ENCODE measurements at regions not wholly inside any gene's neighbourhood (a gene's known extent, or its start where the extent isn't known, plus 50 kb on each side); places are given as distances from the start of the nearest gene placed in this dataset.
"Not testable (repeated sequence)": the region's sequence is repeated elsewhere in the genome, so short reads cannot be mapped to it uniquely, and the experiment has no call there.

DNA sequence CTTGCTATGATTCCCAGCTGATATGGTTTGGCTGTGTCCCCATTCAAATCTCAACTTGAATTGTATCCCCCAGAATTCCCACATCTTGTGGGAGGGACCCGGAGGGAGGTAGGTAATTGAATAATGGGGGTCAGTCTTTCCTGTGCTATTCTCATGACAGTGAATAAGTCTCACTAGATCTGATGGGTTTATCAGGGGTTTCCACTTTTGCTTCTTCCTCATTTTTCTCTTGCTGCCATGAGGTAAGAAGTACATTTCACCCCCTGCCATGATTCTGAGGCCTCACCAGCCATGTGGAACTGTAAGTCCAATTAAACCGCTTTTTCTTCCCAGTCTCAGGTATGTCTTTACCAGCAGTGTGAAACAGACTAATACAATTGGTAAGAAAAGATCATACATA is 164.7 kb upstream of the NREP start:
- DNase-seq (ENCODE audit: extremely low spot score); H3K27ac ChIP-seq (ENCODE audit: low read depth); H3K4me1 ChIP-seq (ENCODE audit: insufficient read depth); H3K4me3 ChIP-seq (ENCODE audit: low read depth, low read length); H3K36me3 ChIP-seq (ENCODE audit: insufficient read depth): not testable (repeated sequence)
- 97% methylated on average over 2 of the region's 2 CpGs for WGBS

DNA sequence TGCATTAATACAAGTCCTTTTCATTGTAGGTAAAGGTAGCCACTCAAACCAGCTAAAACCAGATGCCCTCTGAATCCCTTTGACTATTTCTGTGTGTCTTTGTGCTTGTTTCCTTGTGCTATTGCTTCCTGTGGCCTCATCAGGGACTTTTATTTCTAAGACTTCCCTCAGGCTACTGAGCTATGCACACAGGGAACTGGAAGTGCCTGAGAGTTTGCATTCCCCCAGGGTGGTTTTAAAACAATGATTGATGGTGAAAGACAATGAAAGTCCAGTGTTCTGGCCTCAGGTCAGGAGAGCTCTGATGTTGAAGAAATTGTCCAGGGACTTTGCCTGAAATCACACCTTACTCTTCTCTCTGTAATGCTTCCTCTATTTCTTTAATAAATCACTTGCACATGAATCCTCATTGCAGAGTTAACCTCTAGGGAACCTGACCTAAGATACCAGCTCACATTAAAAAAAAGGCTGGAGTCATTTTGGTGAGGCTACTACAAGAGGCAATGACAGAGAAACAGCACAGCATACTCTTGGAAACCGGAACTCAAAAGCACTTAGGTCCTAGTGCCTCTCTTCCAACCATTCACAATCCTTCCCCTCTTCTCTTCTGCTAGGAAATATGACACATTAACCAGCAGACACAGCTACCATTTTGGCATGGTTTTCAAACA is 158.1 kb upstream of the NREP start:
- WGBS: 78% methylated on average over 1 of the region's 1 CpG

DNA sequence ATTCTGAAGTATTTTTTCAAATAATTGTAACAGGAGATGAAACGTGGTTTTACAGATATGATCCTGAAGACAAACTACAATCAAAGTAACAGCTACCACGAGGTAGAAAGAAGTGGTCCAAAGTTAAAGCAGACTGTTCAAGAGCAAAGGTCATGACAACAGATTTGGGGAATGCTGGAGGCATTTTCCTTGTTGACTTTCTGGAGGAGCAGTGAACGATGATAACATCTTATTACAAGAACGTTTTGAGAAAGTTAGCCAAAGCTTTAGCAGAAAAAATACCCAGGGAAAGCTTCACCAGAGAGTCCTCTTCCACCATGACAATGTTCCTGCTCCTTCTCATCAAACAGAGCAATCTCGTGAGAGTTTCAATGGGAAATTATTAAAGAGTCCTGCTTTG is 145.4 kb upstream of the NREP start:
- no peak for DNase-seq (ENCODE audit: extremely low spot score)
- H3K27ac ChIP-seq (ENCODE audit: low read depth): no peak overlapping the region
- WGBS: 56% methylated on average over 5 of the region's 5 CpGs
- H3K4me1 ChIP-seq (ENCODE audit: insufficient read depth): no peaks in the 10 kb centered on the region
- no peak overlapping the region for H3K4me3 ChIP-seq (ENCODE audit: low read depth, low read length)
- H3K36me3 ChIP-seq (ENCODE audit: insufficient read depth): no peaks in the 10 kb centered on the region

More for the DNA sequence above, 158.1 kb upstream of the NREP start:
- H3K4me1 ChIP-seq (ENCODE audit: insufficient read depth): no peaks in the 10 kb centered on the region
- no peak for DNase-seq (ENCODE audit: extremely low spot score)
- no peak overlapping the region for H3K4me3 ChIP-seq (ENCODE audit: low read depth, low read length)
- no peak overlapping the region for H3K27ac ChIP-seq (ENCODE audit: low read depth)
- no peaks in the 10 kb centered on the region for H3K36me3 ChIP-seq (ENCODE audit: insufficient read depth)

DNA sequence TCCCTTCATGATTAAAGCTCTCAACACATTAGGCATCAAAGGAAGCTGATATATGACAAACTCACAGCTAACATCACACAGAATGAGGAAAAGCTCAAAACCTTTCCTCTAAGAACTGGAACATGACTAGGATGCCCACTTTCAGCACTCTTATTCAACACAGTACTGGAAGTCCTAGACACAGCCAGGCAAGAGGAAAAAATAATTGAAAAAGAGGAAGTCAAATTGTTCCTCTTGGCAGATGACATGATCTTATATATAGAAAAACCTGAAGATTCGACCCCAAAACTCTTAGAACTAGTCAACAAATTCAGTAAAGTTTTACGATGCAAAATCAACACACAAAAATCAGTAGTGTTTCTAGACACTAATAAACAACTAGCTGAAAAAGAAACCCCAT is 144.3 kb upstream of the NREP start:
- Histone ChIP-seq H3K4me3 (ENCODE audit: low read depth, low read length) (no peak overlapping the region), H3K4me1 (ENCODE audit: insufficient read depth) (no peaks in the 10 kb centered on the region), H3K27ac (ENCODE audit: low read depth) (no peak overlapping the region), H3K36me3 (ENCODE audit: insufficient read depth) (no peaks in the 10 kb centered on the region)
- 43% methylated on average over 2 of the region's 2 CpGs for WGBS
- DNase-seq (ENCODE audit: extremely low spot score): no peak

DNA sequence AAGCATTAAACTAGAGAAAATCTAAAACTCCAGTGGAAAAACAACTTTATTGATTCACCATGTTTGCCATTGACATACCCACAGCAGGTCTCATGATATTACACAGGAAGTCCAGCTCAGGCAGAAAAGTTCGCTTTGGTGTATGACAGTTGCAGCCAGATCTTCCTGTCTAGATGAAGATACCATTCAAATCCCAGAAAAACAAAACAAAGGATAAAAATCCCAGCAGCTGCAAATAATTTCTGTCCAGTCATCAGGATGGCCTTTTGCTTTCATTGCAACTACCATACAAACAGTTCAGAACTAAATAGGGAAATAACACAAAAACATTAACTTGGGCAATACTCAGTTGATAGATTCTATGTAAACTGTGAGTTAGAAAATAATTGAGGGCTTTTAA is 136.0 kb upstream of the NREP start:
- WGBS: 46% methylated on average over 1 of the region's 1 CpG
- H3K27ac ChIP-seq (ENCODE audit: low read depth): no peak overlapping the region
- H3K4me3 ChIP-seq (ENCODE audit: low read depth, low read length): no peak overlapping the region
- H3K36me3 ChIP-seq (ENCODE audit: insufficient read depth): no peaks in the 10 kb centered on the region
- DNase-seq (ENCODE audit: extremely low spot score): no peak
- no peaks in the 10 kb centered on the region for H3K4me1 ChIP-seq (ENCODE audit: insufficient read depth)

DNA sequence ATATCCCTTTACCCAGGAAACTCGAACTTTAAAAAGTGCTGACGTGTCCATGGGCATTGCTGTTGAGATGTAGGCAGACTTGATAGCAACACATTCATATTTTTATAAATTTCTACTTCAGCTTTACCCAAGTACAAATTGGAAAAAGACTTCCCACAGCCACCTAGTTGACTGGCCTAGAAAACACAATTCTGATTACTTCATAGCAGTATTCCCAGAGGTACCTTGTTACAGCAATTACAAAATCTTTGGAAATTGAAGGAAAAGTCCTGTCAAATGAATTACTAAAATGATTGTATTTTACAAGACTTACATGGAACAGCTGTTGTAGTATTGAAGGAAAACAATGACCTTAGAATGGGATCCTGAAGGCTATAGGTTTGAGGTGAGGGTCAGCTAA is 130.7 kb upstream of the NREP start:
- H3K27ac ChIP-seq (ENCODE audit: low read depth): no peak overlapping the region
- H3K36me3 ChIP-seq (ENCODE audit: insufficient read depth): no peaks in the 10 kb centered on the region
- no peaks in the 10 kb centered on the region for H3K4me1 ChIP-seq (ENCODE audit: insufficient read depth)
- no peak for DNase-seq (ENCODE audit: extremely low spot score)
- WGBS: 88% methylated on average over 2 of the region's 2 CpGs
- no peak overlapping the region for H3K4me3 ChIP-seq (ENCODE audit: low read depth, low read length)

DNA sequence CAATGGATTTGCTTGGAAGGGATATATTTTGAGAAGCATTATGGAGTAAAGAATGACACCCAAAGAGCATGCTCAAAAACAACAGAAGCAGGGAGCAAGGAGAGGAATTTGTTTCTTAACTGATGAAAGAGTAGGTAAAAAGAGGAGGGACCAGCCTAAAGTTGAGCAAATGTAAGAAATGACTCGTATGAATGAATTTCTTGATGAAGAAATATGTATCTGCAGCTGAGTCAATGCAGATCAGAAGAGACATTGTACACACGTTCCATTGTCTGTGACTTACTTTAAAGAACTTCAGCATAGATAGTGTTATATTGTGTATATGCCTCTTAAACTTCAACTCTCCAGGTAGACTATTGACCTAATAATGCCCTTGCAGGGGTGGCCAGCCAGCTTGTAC is 112.7 kb upstream of the NREP start:
- Histone ChIP-seq H3K27ac (ENCODE audit: low read depth) (no peak overlapping the region), H3K36me3 (ENCODE audit: insufficient read depth) (no peaks in the 10 kb centered on the region), H3K4me3 (ENCODE audit: low read depth, low read length) (no peak overlapping the region), H3K4me1 (ENCODE audit: insufficient read depth) (no peaks in the 10 kb centered on the region)
- no peak for DNase-seq (ENCODE audit: extremely low spot score)
- 87% methylated on average over 2 of the region's 2 CpGs for WGBS

DNA sequence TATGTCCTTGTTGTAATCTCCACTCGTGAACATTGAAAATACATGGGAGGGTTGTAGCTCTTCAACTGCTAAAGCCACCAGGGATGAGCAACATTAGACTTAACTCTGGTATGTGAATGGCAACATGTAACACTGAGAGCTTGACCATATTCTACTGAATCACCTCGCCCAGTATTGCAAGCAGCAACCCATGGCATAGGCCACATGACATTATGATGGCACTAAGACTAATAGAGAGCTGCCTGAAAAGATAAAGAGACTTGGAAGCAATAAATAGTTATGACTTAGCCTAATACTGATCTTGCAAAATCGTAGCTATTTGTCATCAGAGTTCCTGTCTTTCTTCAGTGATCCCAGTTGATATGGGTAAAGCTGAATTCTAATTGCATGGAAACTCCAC is 108.4 kb upstream of the NREP start:
- Histone ChIP-seq H3K4me3 (ENCODE audit: low read depth, low read length) (no peak overlapping the region), H3K4me1 (ENCODE audit: insufficient read depth) (no peaks in the 10 kb centered on the region), H3K36me3 (ENCODE audit: insufficient read depth) (no peaks in the 10 kb centered on the region), H3K27ac (ENCODE audit: low read depth) (no peak overlapping the region)
- DNase-seq (ENCODE audit: extremely low spot score): no peak
- 86% methylated on average over 3 of the region's 3 CpGs for WGBS

DNA sequence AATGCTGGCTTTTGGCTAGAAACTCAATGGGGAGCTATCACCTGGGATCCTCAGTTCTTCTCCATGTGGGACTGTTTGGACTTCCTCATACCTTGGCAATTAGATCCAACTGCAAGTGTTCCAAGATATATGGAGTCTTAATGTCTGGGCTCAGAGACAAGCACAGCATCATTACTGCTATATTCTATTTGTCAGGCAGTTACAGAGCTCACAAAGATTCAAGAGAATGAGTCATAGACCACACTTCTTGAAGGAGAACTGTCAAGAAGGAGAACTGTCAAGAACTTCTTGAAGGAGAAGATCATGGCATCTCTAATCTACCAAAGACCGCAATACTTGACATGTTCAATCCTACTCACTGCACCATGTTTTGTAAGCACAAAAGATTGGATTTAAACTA is 106.8 kb upstream of the NREP start:
- Histone ChIP-seq H3K36me3 (ENCODE audit: insufficient read depth) (no peaks in the 10 kb centered on the region), H3K4me3 (ENCODE audit: low read depth, low read length) (no peak overlapping the region), H3K4me1 (ENCODE audit: insufficient read depth) (no peaks in the 10 kb centered on the region), H3K27ac (ENCODE audit: low read depth) (no peak overlapping the region)
- no peak for DNase-seq (ENCODE audit: extremely low spot score)
- whole genome bisulfite sequencing: 98% methylated on average over 1 of the region's 1 CpG

DNA sequence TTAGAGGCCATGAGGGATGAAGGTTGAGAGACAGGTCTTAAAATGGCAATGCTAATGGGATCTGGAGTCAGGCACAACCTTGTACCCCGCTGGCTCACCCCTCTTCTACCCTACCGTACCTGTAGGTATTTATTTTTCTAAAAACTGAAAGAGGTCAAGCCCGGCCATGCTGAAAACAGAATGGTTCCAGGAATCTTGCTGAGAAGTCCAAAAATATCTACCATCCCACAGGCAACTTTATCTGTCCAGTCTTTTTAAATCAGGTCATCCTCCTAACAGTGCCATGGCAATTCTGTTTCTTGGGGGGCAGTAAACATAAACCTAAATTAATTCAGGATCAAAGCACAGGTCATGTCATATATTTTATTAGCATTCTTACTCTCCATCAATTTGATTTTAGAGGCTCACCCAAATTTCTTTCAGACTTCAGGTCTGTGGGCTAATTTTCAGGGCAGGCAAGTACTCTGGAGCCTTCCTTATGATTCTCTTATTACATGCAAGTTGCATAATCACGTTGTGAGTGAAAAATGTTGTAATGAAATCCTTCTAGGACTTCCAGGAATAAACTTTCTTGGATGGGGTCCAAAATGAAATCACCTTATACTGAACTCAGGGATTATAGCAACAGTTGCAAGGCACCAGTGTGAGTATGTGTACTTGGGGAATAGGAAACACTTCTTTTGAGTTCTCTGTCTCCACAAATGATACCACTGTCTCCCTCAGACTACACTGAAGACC is 102.7 kb upstream of the NREP start:
- no peaks in the 10 kb centered on the region for H3K36me3 ChIP-seq (ENCODE audit: insufficient read depth)
- no peak overlapping the region for H3K4me3 ChIP-seq (ENCODE audit: low read depth, low read length)
- WGBS: 65% methylated on average over 4 of the region's 4 CpGs
- DNase-seq (ENCODE audit: extremely low spot score): no peak
- no peaks in the 10 kb centered on the region for H3K4me1 ChIP-seq (ENCODE audit: insufficient read depth)
- no peak overlapping the region for H3K27ac ChIP-seq (ENCODE audit: low read depth)

DNA sequence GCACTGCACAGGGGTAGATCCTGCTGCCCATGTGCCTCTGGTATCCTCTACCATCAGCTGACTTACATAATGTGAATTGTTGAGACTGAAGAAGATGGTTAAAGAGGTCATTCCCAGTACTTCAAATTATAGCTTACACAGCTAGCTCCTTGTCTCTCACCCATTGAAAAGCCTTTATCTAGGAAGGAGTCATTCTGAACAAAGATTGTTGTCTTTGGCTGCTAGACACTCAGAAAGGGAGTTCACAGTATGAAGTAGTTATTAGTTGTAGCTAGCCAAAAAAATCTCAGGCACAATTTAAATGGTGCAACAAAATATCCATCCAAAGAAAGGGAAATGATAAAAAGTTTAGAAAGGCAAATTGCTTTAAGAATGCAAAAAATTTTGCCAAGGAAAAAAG is 102.0 kb upstream of the NREP start:
- Histone ChIP-seq H3K4me3 (ENCODE audit: low read depth, low read length) (no peak overlapping the region), H3K36me3 (ENCODE audit: insufficient read depth) (no peaks in the 10 kb centered on the region), H3K4me1 (ENCODE audit: insufficient read depth) (no peaks in the 10 kb centered on the region), H3K27ac (ENCODE audit: low read depth) (no peak overlapping the region)
- DNase-seq (ENCODE audit: extremely low spot score): no peak

DNA sequence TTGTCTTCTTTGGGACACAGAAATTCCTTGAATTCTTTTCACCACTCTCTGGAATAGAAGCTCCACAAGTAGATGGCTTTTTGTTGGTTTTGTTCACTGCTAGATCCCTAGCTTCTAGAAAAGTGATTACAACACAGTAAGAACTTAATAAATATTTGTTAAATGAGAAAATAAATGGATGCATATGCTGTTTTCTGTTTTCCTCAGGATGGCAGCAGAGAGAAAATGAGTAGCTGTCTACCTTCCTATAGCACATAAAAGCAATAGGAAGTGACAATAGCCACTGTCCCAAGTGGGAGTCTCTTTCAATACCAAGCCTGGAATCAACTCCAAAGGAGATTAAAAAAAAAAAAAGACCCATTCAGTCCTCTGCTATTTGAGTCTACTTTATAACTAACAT is 100.6 kb upstream of the NREP start:
- Histone ChIP-seq H3K4me3 (ENCODE audit: low read depth, low read length) (no peak overlapping the region), H3K27ac (ENCODE audit: low read depth) (no peak overlapping the region), H3K4me1 (ENCODE audit: insufficient read depth) (no peaks in the 10 kb centered on the region), H3K36me3 (ENCODE audit: insufficient read depth) (no peaks in the 10 kb centered on the region)
- no peak for DNase-seq (ENCODE audit: extremely low spot score)

DNA sequence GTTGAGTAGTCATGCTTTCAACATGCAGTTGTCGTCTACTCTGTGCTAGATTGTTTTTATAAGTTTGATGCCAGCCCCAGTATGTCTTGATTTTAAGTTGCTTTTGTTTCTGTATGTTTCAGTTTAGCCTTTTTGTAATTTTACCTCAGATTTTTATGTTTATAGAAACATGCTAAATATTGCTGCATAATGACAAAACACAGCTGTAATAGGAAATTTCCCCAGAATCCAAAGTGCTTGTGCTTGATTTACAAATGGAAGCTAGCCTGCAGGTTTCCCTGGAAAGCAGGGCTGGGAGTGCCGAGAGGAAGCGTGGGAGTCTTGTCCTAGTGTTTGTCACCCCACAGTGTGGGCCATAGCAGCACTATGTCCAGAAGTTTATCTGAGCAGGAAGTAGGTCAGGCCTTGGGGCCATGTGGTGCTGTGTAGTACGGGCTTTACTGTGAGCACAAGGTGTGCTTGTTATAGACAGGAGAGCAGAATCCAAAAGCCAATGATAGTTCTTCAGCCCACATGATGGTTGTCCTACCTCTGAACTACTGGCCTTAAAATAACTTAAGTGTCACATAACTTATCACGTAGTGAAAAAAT is 100.0 kb upstream of the NREP start:
- Histone ChIP-seq H3K4me3 (ENCODE audit: low read depth, low read length) (no peak overlapping the region), H3K36me3 (ENCODE audit: insufficient read depth) (no peaks in the 10 kb centered on the region), H3K4me1 (ENCODE audit: insufficient read depth) (no peaks in the 10 kb centered on the region), H3K27ac (ENCODE audit: low read depth) (no peak overlapping the region)
- no peak for DNase-seq (ENCODE audit: extremely low spot score)
- 76% methylated on average over 5 of the region's 5 CpGs for WGBS

DNA sequence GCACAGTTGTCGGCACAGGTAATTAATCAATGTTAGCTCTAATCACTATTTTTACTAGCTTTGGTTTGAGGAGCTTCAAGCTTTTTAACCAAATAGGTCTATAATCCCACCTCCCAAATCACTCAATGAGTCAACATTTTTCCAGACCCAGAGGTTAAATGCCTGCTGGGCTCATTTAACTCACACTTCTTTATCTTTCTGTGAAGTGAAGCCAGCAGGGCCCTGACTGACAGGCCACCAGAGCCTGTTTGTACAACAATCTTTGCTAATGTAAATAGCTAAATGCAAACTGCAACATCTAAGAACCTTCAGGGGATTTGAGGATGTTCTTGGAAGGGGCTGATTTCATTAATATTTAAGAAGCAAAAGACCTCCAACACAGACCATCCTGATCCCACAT is 98.4 kb upstream of the NREP start:
- Histone ChIP-seq H3K36me3 (ENCODE audit: insufficient read depth) (no peaks in the 10 kb centered on the region), H3K4me3 (ENCODE audit: low read depth, low read length) (no peak overlapping the region), H3K27ac (ENCODE audit: low read depth) (no peak overlapping the region), H3K4me1 (ENCODE audit: insufficient read depth) (no peaks in the 10 kb centered on the region)
- WGBS: 81% methylated on average over 1 of the region's 1 CpG
- no peak for DNase-seq (ENCODE audit: extremely low spot score)
